ENCODE measurements at regions not wholly inside any gene's neighbourhood (a gene's known extent, or its start where the extent isn't known, plus 50 kb on each side); places are given as distances from the start of the nearest gene placed in this dataset.

DNA sequence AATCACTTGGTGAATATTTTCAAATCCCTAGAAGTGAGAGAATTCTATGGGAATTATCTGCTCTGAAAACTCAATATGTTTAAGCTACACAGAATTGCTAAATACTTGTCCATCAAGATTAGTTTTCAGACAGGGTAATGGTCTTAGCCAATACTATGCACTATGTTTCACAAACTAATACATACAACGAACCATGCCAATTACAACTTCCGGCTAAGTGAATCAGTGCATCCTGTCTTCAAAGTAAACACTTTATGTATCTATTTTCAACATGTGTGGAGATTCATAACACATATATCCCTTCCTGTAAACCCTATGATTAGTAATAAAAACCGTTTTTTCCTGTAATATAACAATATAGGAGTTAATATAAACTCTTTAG is 181.5 kb downstream of the POSTN start:
- H3K4me3 ChIP-seq (ENCODE audit: low read depth, low read length), result no peak overlapping the region
- TF ChIP-seq, protein P1, sequence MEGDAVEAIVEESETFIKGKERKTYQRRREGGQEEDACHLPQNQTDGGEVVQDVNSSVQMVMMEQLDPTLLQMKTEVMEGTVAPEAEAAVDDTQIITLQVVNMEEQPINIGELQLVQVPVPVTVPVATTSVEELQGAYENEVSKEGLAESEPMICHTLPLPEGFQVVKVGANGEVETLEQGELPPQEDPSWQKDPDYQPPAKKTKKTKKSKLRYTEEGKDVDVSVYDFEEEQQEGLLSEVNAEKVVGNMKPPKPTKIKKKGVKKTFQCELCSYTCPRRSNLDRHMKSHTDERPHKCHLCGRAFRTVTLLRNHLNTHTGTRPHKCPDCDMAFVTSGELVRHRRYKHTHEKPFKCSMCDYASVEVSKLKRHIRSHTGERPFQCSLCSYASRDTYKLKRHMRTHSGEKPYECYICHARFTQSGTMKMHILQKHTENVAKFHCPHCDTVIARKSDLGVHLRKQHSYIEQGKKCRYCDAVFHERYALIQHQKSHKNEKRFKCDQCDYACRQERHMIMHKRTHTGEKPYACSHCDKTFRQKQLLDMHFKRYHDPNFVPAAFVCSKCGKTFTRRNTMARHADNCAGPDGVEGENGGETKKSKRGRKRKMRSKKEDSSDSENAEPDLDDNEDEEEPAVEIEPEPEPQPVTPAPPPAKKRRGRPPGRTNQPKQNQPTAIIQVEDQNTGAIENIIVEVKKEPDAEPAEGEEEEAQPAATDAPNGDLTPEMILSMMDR (IDR thresholded peaks at IDR 0.05; ENCODE audit: low read depth, low read length), result no peak
- in situ Hi-C loops (cut with HindIII; ENCODE audit: low sequenced_read_pairs), result no loop called here
- DNase-seq (ENCODE audit: low read depth, low spot score), result no peak

DNA sequence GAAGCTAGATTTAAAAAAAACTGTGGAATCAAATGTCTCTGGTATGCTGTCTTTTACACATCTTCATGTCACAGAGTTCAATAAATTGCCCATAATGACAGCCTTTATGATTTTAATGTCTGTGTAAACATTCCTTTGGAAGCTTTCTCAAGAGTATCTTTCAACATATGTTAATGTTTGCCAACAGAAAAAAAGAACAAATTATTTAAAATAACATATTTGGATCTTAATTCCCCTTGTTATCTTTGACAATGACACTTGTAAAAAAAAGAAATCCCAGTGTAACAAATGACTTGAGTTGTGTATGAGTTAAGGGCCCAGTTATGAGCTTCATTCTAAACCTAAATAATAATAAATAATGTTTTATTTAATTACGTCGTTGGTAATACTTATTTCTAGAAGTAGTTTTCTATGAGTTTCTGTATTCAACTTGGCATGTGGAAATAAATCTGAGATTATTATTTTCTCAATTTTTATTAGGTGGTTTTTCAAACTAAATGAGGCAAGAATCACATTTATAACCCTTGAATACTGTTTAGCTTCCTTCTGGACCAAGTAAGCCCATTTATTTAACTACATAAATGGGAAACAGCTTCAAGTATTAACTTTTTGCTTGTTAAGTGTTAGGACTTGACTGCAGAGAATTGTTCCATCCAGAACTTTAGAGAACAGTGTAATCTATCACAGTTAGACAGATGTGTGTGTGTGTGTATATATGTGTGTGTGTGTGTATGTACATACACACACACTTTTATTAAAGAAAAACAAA is 182.1 kb downstream of the POSTN start:
- no peak for DNase-seq (ENCODE audit: low read depth, low spot score)
- no peak overlapping the region for H3K4me3 ChIP-seq (ENCODE audit: low read depth, low read length)
- TF ChIP-seq, protein P1 (IDR thresholded peaks at IDR 0.05; ENCODE audit: low read depth, low read length), result no peak
- in situ Hi-C loops (cut with HindIII; ENCODE audit: low sequenced_read_pairs), result no loop called here

DNA sequence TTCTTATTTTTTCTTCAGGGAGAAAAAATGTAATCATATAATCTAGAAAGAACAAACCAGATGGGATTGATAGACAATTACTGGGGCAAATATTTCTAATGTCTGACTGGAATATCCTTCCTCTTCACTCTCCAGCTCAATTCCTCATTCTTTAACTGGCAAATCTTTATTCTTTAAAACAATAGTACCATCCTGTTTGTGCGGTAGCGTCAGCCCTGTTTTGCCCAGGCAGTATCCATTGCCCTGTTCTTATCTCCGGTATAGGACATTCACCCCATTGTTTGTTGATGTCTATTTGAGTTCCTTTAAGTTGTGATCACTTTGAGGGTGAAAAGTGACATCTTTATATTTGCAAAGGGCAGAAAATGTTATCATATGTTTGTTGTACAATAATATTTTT is 185.4 kb downstream of the POSTN start:
- H3K4me3 ChIP-seq (ENCODE audit: low read depth, low read length), result no peak overlapping the region
- no peak for DNase-seq (ENCODE audit: low read depth, low spot score)
- TF ChIP-seq, protein P1 (IDR thresholded peaks at IDR 0.05; ENCODE audit: low read depth, low read length), result no peak
- in situ Hi-C loops (cut with HindIII; ENCODE audit: low sequenced_read_pairs), result no loop called here

DNA sequence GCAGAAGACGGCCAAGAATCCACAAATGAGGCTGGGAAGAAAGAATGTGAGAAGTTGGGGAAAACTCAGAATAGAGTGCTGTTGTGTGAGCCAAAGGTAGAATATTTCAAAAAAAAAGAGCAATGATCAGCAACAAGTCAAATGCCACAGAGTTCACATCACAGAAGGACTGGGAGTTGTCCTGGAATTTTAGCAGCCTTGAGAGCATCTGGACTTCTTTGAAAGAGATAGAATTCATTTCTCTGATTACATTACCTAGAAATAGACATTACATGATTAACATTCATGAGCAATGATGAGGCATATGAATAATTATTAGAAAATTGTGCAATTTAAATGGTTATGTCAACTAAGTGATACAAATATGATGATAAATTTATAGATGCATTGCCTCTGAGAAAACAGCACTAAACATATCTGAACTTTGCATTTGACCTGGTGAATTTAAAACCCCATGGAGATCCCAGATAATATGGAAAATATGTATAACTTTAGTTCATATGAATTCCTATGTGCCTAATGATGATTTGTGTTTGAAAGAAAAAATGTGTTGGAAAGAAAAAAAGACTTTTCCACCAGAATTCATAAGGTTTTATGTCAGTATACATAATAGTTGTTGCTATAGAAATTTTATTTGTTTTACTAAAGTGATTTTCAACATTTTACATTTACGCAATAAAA is 186.2 kb downstream of the POSTN start:
- no peak for DNase-seq (ENCODE audit: low read depth, low spot score)
- H3K4me3 ChIP-seq (ENCODE audit: low read depth, low read length), result no peak overlapping the region
- in situ Hi-C loops (cut with HindIII; ENCODE audit: low sequenced_read_pairs), result no loop called here
- TF ChIP-seq, protein P1 (IDR thresholded peaks at IDR 0.05; ENCODE audit: low read depth, low read length), result no peak

DNA sequence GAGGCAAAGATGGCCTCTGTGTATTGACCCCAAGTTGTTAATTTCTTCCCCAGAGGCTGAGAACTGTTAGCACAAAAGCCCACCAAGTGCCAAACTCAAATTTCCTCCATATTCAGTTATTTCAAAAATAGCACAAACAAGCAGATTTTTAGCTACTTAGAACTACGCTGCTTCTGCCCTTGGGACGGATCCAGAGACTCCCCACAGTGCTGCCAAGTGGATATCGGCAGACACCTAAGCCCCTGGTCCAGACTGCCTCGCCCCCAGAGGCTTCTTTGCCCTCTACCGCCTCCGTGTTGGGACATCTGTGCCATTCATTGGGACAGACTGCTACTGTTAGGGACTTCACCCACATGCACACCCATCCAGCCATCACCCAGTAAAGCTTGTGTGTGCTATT is 188.3 kb downstream of the POSTN start:
- DNase-seq (ENCODE audit: low read depth, low spot score), result no peak
- no peak overlapping the region for H3K4me3 ChIP-seq (ENCODE audit: low read depth, low read length)
- in situ Hi-C loops (cut with HindIII; ENCODE audit: low sequenced_read_pairs), result no loop called here
- TF ChIP-seq, protein P1 (IDR thresholded peaks at IDR 0.05; ENCODE audit: low read depth, low read length), result no peak

DNA sequence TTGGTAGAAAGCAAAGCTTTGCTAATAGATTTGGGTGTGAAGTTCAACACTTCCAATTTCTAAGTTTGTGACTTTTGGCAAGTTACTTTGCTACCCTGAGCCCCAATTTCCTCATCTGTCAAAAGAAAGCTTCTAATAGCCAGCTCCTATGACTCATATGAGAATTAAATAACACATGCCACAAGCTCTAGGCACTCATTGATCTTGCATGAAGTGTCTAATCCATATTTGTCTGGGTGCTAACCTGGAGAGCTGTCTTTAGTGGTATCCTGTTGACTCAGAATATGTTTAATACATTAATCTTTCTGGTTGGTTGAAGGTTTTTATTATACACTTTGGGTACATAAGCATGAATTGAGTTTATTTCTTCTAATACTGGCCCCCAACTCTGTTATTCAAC is 188.8 kb downstream of the POSTN start:
- in situ Hi-C loops (cut with HindIII; ENCODE audit: low sequenced_read_pairs), result no loop called here
- DNase-seq (ENCODE audit: low read depth, low spot score), result peak; percentile 22
- H3K4me3 ChIP-seq (ENCODE audit: low read depth, low read length), result no peak overlapping the region
- TF ChIP-seq, protein P1 (IDR thresholded peaks at IDR 0.05; ENCODE audit: low read depth, low read length), result no peak
